GM21367 (cell line): ENCODE measurements at regions not wholly inside any gene's neighbourhood (a gene's known extent, or its start where the extent isn't known, plus 50 kb on each side); places are given as distances from the start of the nearest gene placed in this dataset.

ENCODE experiments used
- ATAC-seq: cut with Tn5 transposase; IDR thresholded peaks from one replicate; pipeline ENCODE4 v1.9.1; 2021; ENCODE audit not compliant: unreplicated experiment

GRCh38 chr6:54786154-54786553 lies 60.4 kb upstream of the FAM83B start:
- ATAC-seq = no peak

GRCh38 chr6:54787825-54788224 lies 58.7 kb upstream of the FAM83B start:
- no peak for ATAC-seq
